Panc1 (cell line): ENCODE measurements at regions not wholly inside any gene's neighbourhood (a gene's known extent, or its start where the extent isn't known, plus 50 kb on each side); places are given as distances from the start of the nearest gene placed in this dataset.
"Not testable (repeated sequence)": the region's sequence is repeated elsewhere in the genome, so short reads cannot be mapped to it uniquely, and the experiment has no call there.

Source experiments
- ATAC-seq: fragments of 200-7000 bp; cut with Tn5 transposase; 2 replicates; pipeline ENCODE4 v1.9.1; 2020; ENCODE audit warnings: mild to moderate bottlenecking, moderate library complexity
- BruUV-seq: library from RNA; stranded (reverse); fragments of 400-500 nt; replicated peaks from 2 replicates; lab custom pipeline; 2021; lab: Mats Ljungman, UMichigan
- CTCF ChIA-PET: fragments of 300-600 bp; sonication (Branson Sonifier 250); formaldehyde crosslinking; loops from one replicate; lab custom pipeline; 2022; ENCODE audit warnings: antibody characterized with exemption; lab: Charles Lee
- POLR2A ChIA-PET: fragments of 300-600 bp; sonication (Branson Sonifier 250); formaldehyde crosslinking; loops from one replicate; lab custom pipeline; 2022; ENCODE audit warnings: antibody characterized with exemption; lab: Charles Lee
- DNase-seq: peaks from one replicate; pipeline ENCODE4 v3.0.0-alpha.2; 2010; ENCODE audit warnings: low read depth, low spot score
- H3K27ac ChIP-seq: 2 replicates; pipeline ENCODE4 v1.5.1; 2011; ENCODE audit warnings: mild to moderate bottlenecking, low read length, inconsistent platforms
- H3K27me3 ChIP-seq: fragments of 200-500 bp; sonication (Bioruptor generic); 2 replicates; pipeline ENCODE4 v1.6.0; 2014; ENCODE audit warnings: low read length, inconsistent platforms; ENCODE audit not compliant: control insufficient read depth, insufficient read depth
- H3K36me3 ChIP-seq: fragments of 200-500 bp; sonication (Bioruptor generic); 2 replicates; pipeline ENCODE4 v1.5.1; 2014; ENCODE audit warnings: inconsistent platforms, mild to moderate bottlenecking, low read length, moderate library complexity; ENCODE audit not compliant: control insufficient read depth, insufficient read depth
- H3K4me1 ChIP-seq: 2 replicates; pipeline ENCODE4 v1.5.1; 2011; ENCODE audit warnings: inconsistent platforms, mild to moderate bottlenecking, low read length, moderate library complexity; ENCODE audit not compliant: control insufficient read depth, insufficient read depth
- H3K4me3 ChIP-seq, 2 experiments: 2 replicates each; pipeline ENCODE4 v1.5.1; 2011 to 2012; ENCODE audit warnings: low read depth in 2 of 2, low read length in 2 of 2, mild to moderate bottlenecking in 2 of 2, inconsistent platforms in 1 of 2, moderate library complexity in 1 of 2
- H3K9me3 ChIP-seq: fragments of 200-500 bp; sonication (Bioruptor generic); 2 replicates; pipeline ENCODE4 v1.5.1; 2014; ENCODE audit warnings: low read depth, mild to moderate bottlenecking, inconsistent platforms, low read length, moderate library complexity; ENCODE audit not compliant: control insufficient read depth, insufficient read depth
- CTCF ChIP-seq: fragments of 450-650 bp; IDR thresholded peaks from 2 replicates; pipeline ENCODE4 v1.5.1; 2017; ENCODE audit warnings: mild to moderate bottlenecking
- POLR2AphosphoS5 ChIP-seq: IDR thresholded peaks from 2 replicates; pipeline ENCODE4 v1.6.1; 2012; ENCODE audit warnings: mild to moderate bottlenecking, low read depth, low read length, moderate library complexity
- REST ChIP-seq, 2 experiments: IDR thresholded peaks; 2 replicates each; pipeline ENCODE4 v1.6.1; 2011 to 2012; ENCODE audit warnings: low read depth in 2 of 2, control low read depth in 1 of 2, low read length in 1 of 2, mild to moderate bottlenecking in 1 of 2, moderate library complexity in 1 of 2; ENCODE audit not compliant: insufficient read depth in 1 of 2
- SIN3A ChIP-seq: IDR thresholded peaks from 2 replicates; pipeline ENCODE4 v1.6.1; 2012; ENCODE audit warnings: low read depth, mild to moderate bottlenecking, low read length, moderate library complexity, borderline replicate concordance; ENCODE audit not compliant: insufficient read depth
- TCF7L2 ChIP-seq: IDR thresholded peaks from 2 replicates; pipeline ENCODE4 v1.6.1; 2011; ENCODE audit warnings: mild to moderate bottlenecking, low read depth, low read length, inconsistent platforms
- in situ Hi-C: cut with HindIII; loops from 2 replicates; pipeline ENCODE4 v1.10.0; 2016; ENCODE audit warnings: low sequenced_read_pairs, low pct_unique_long_range_greater_than_20kb
- intact Hi-C: fragments of 100-400 bp; cut with micrococcal nuclease; formaldehyde crosslinking; loops from one replicate; pipeline ENCODE4 v1.10.0; 2022; ENCODE audit not compliant: unreplicated experiment

GRCh38 chr5:126677121-126677520 lies 76.4 kb downstream of the PHAX start:
- Histone ChIP-seq H3K9me3 (no peaks in the 10 kb centered on the region), H3K4me1 (peaks cover 6% of the 10 kb centered on the region; the same call in 1 of the 2 replicates), H3K36me3 (no peaks in the 10 kb centered on the region), H3K27ac (no peak overlapping the region), H3K27me3 (no peaks in the 10 kb centered on the region), H3K4me3 (no peak overlapping the region)
- POLR2A ChIA-PET = no interaction called here
- TF ChIP-seq TCF7L2 (no peak), CTCF (no peak), SIN3A (no peak), POLR2AphosphoS5 (no peak)
- in situ Hi-C loops = no loop called here
- no TSS peak for BruUV-seq
- DNase-seq = no peak
- CTCF ChIA-PET = interaction anchor here (0.5 to 0.7 kb wide), 3 partner anchors 89 to 103 kb away, joined by 3 read pairs; no protein-coding TSS in a partner anchor
- intact Hi-C loops = no loop called here
- no peak for ATAC-seq

- H3K9me3 ChIP-seq = no peaks in the 10 kb centered on the region
- H3K4me1 ChIP-seq = peaks cover 6% of the 10 kb centered on the region; the same call in 1 of the 2 replicates
- TF ChIP-seq POLR2AphosphoS5 = no peak
- TF ChIP-seq SIN3A = no peak
- TF ChIP-seq TCF7L2 = no peak
- no peak for TF ChIP-seq CTCF
- no peak for TF ChIP-seq REST (IDR thresholded peaks at IDR 0.05; ENCODE audit: insufficient read depth in 1 of 2, low read depth in 2 of 2, low read length in 1 of 2)
- POLR2A ChIA-PET = interaction anchor here (0.9 kb wide), 1 partner anchor 12 kb away, joined by 4 read pairs; no protein-coding TSS in a partner anchor
- no peaks in the 10 kb centered on the region for H3K36me3 ChIP-seq
- DNase-seq = no peak
- CTCF ChIA-PET = interaction anchor here (0.5 to 1.1 kb wide), 4 partner anchors 11 to 338 kb away, joined by 3 to 7 read pairs (median 4); no protein-coding TSS in a partner anchor
- H3K4me3 ChIP-seq = no peak overlapping the region
- in situ Hi-C loops = no loop called here
- no peak overlapping the region for H3K27ac ChIP-seq
- ATAC-seq = peak; percentile 20; the same call in 1 of the 2 replicates
- intact Hi-C loops = no loop called here
- BruUV-seq = no TSS peak
- no peaks in the 10 kb centered on the region for H3K27me3 ChIP-seq
These were observed 79.6 kb downstream of the PHAX start for GRCh38 chr5:126680191-126680817.

GRCh38 chr5:126681314-126681713 lies 80.6 kb downstream of the PHAX start:
- BruUV-seq, in situ Hi-C loops: not testable (repeated sequence)
- POLR2A ChIA-PET = interaction anchor here (0.7 kb wide), 1 partner anchor 105 kb away, joined by 3 read pairs; no protein-coding TSS in a partner anchor

More at GRCh38 chr5:126681314-126681713, 80.6 kb downstream of the PHAX start:
- H3K4me3 ChIP-seq, ATAC-seq, H3K9me3 ChIP-seq, H3K27me3 ChIP-seq, H3K27ac ChIP-seq, H3K36me3 ChIP-seq, H3K4me1 ChIP-seq, DNase-seq, CTCF ChIA-PET, intact Hi-C loops: not testable (repeated sequence)
